B cell (primary cell): ENCODE measurements at regions not wholly inside any gene's neighbourhood (a gene's known extent, or its start where the extent isn't known, plus 50 kb on each side); places are given as distances from the start of the nearest gene placed in this dataset.

ENCODE experiments used
- ATAC-seq: fragments of 200-7000 bp; cut with Tn5 transposase; one replicate; pipeline ENCODE4 v1.10.0; 2021; ENCODE audit warnings: low read depth, mild to moderate bottlenecking, moderate number of reproducible peaks, moderate library complexity
- CTCF ChIA-PET: fragments of 350-600 bp; sonication (Branson Sonifier 250); formaldehyde crosslinking; loops from one replicate; lab custom pipeline; 2021; ENCODE audit warnings: antibody characterized with exemption, inconsistent platforms; lab: Charles Lee
- POLR2A ChIA-PET: fragments of 350-600 bp; sonication (Branson Sonifier 250); formaldehyde crosslinking; loops from one replicate; lab custom pipeline; 2021; ENCODE audit warnings: antibody characterized with exemption; lab: Charles Lee
- DNase-seq: peaks from one replicate; pipeline ENCODE4 v3.0.0; 2013
- H2AFZ ChIP-seq: 2 replicates; pipeline ENCODE4 v1.6.1; 2012; ENCODE audit warnings: mild to moderate bottlenecking, low read depth, low read length; ENCODE audit not compliant: insufficient read depth, poor library complexity, severe bottlenecking
- H3K27ac ChIP-seq, 2 donors: 1 replicate in 1 of 2; 2 replicates in 1 of 2; pipeline ENCODE4 v1.5.1; 2012 to 2013; ENCODE audit warnings: low read length in 2 of 2, mild to moderate bottlenecking in 2 of 2, moderate library complexity in 1 of 2
- H3K27me3 ChIP-seq, 4 experiments: fragments of 200-600 bp in 1 of 4; sonication (generic) in 1 of 4; replicated peaks in 1 of 4; 1 replicate in 2 of 4; 2 replicates in 2 of 4; pipeline versions ENCODE4 v1.6.1 to v1.7.0; 2013 to 2016; ENCODE audit warnings: low read length in 3 of 4, mild to moderate bottlenecking in 2 of 4, mixed read lengths in 1 of 4, moderate library complexity in 1 of 4; ENCODE audit not compliant: insufficient read depth in 4 of 4, control insufficient read depth in 3 of 4; ENCODE audit errors: control extremely low read depth in 1 of 4
- H3K36me3 ChIP-seq, 2 experiments: replicated peaks in 1 of 2; 1 replicate in 1 of 2; 2 replicates in 1 of 2; pipeline versions ENCODE4 v1.6.1 to v1.7.1; 2013; ENCODE audit warnings: low read length in 1 of 2; ENCODE audit not compliant: insufficient read depth in 2 of 2, control insufficient read depth in 1 of 2; ENCODE audit errors: control extremely low read depth in 1 of 2, extremely low read depth in 1 of 2
- H3K4me1 ChIP-seq, 2 donors: fragments of 200-600 bp in 1 of 2; sonication (generic) in 1 of 2; 1 replicate in 1 of 2; 2 replicates in 1 of 2; pipeline versions ENCODE4 v1.5.1 to v1.6.1; 2013 to 2017; ENCODE audit warnings: low read length in 2 of 2; ENCODE audit not compliant: control insufficient read depth in 2 of 2, insufficient read depth in 2 of 2
- H3K4me2 ChIP-seq: replicated peaks from 2 replicates; pipeline ENCODE3; 2012; ENCODE audit warnings: mild to moderate bottlenecking, low read depth, low read length; ENCODE audit not compliant: poor library complexity, severe bottlenecking
- H3K4me3 ChIP-seq, 5 experiments: fragments of 200-600 bp in 1 of 5; sonication (generic) in 1 of 5; 1 replicate in 3 of 5; 2 replicates in 2 of 5; pipeline versions ENCODE4 v1.5.1 to v1.7.0; 2011 to 2016; ENCODE audit warnings: low read length in 4 of 5, mild to moderate bottlenecking in 4 of 5, low read depth in 2 of 5, control low read depth in 1 of 5, moderate library complexity in 1 of 5; ENCODE audit not compliant: insufficient read depth in 1 of 5; ENCODE audit errors: control extremely low read depth in 1 of 5, extremely low read depth in 1 of 5
- H3K79me2 ChIP-seq: fragments of 200-600 bp; sonication (generic); one replicate; pipeline ENCODE4 v1.6.0; 2016; ENCODE audit warnings: low read length; ENCODE audit not compliant: control insufficient read depth, insufficient read depth
- H3K9ac ChIP-seq: fragments of 200-600 bp; sonication (generic); 2 replicates; pipeline ENCODE4 v1.6.1; 2017; ENCODE audit warnings: mild to moderate bottlenecking, low read length, moderate library complexity
- H3K9me3 ChIP-seq, 3 donors: one replicate each; pipeline versions ENCODE4 v1.6.1 to v1.7.1; 2013; ENCODE audit warnings: low read length in 2 of 3; ENCODE audit not compliant: control insufficient read depth in 2 of 3, insufficient read depth in 1 of 3; ENCODE audit errors: control extremely low read depth in 1 of 3
- H4K20me1 ChIP-seq: 2 replicates; pipeline ENCODE4 v1.6.0; 2012; ENCODE audit warnings: mild to moderate bottlenecking, low read length; ENCODE audit not compliant: insufficient read depth, control insufficient read depth, poor library complexity, severe bottlenecking
- H3K27ac Mint-ChIP-seq: one replicate; pipeline ENCODE4 v1.8.0; 2021; ENCODE audit warnings: mixed read lengths
- H3K27me3 Mint-ChIP-seq: one replicate; pipeline ENCODE4 v1.8.0; 2021; ENCODE audit warnings: mixed read lengths
- H3K4me1 Mint-ChIP-seq: one replicate; pipeline ENCODE4 v1.8.0; 2021; ENCODE audit warnings: mixed read lengths
- H3K4me3 Mint-ChIP-seq: one replicate; pipeline ENCODE4 v1.8.0; 2021; ENCODE audit warnings: mixed read lengths
- H3K9me3 Mint-ChIP-seq: one replicate; pipeline ENCODE4 v1.8.0; 2022; ENCODE audit warnings: mixed read lengths; ENCODE audit not compliant: insufficient read depth
- CTCF ChIP-seq: fragments of 200-600 bp; IDR thresholded peaks from one replicate; pipeline ENCODE4 v1.8.0; 2022; ENCODE audit warnings: antibody characterized with exemption, mild to moderate bottlenecking
- EZH2 ChIP-seq: IDR thresholded peaks from 2 replicates; pipeline ENCODE4 v1.6.1; 2012; ENCODE audit warnings: borderline replicate concordance, low read depth, mild to moderate bottlenecking, moderate library complexity, low read length; ENCODE audit not compliant: insufficient read depth, poor library complexity, severe bottlenecking
- WGBS: methylation state at CpG from one replicate; pipeline ENCODE4 v1.1.5; 2013; ENCODE audit warnings: missing lambda C conversion rate; ENCODE audit not compliant: insufficient coverage; 5-methylcytosine and 5-hydroxymethylcytosine counted together
- intact Hi-C: fragments of 100-400 bp; cut with micrococcal nuclease; formaldehyde crosslinking; loops from one replicate; pipeline ENCODE4 v1.10.0; 2022

DNA sequence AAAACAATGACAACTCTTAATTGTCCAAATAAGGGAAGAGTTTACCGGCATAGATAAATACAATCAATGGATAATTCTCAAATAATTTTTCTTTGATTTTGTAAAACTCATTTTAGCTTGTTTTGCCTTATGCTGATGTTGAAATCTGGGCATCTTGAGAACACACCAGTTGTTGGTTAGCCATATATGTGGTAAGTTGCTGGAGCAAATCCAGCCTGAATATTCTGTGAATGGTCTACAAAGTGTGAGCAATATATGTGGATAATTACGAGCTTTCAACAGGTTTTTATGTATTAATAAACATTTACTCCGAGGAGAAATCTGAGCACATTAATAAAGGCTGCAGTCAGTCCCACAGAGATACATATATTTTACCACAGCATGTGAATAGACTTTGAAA is 423.6 kb downstream of the BCKDHB start:
- H3K9me3 ChIP-seq: no peaks in the 10 kb centered on the region
- ATAC-seq: no peak
- WGBS: no CpG with 5 or more reads among the region's 3 CpGs
- no peak overlapping the region for H3K27ac ChIP-seq
- DNase-seq: no peak
- CTCF ChIA-PET: no interaction called here
- no peak overlapping the region for H3K27ac Mint-ChIP-seq
- no peaks in the 10 kb centered on the region for H3K4me1 ChIP-seq
- H3K9ac ChIP-seq: no peak overlapping the region
- no peaks in the 10 kb centered on the region for H3K79me2 ChIP-seq
- no peaks in the 10 kb centered on the region for H3K9me3 Mint-ChIP-seq
- no peak overlapping the region for H3K4me2 ChIP-seq
- no peaks in the 10 kb centered on the region for H3K27me3 ChIP-seq
- no peak overlapping the region for H3K4me3 Mint-ChIP-seq
- H2AFZ ChIP-seq: no peak overlapping the region
- H3K36me3 ChIP-seq: no peaks in the 10 kb centered on the region
- no peak for TF ChIP-seq EZH2
- TF ChIP-seq CTCF: no peak
- intact Hi-C loops: no loop called here
- H3K27me3 Mint-ChIP-seq: no peaks in the 10 kb centered on the region
- POLR2A ChIA-PET: no interaction called here
- H3K4me1 Mint-ChIP-seq: no peaks in the 10 kb centered on the region
- H3K4me3 ChIP-seq: no peak overlapping the region
- H4K20me1 ChIP-seq: no peaks in the 10 kb centered on the region

DNA sequence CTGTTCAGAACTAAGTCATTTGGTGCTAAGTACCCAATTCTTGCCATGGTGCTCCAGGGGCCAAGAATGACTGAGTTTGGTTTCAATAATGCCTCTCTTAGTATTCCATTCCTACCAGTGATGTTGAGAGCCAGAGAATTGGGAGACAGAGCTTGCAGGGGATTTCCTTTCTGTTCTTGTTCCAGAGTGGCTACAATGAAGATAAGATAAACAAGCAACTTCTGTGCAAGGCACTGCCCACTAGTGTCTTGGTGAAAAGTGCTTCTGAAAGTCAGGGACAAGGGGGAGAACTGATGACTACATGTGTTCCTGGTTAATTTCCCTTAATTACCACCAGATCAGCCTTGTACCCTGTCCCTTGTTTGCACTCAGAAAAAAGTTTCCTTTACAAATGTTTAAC is 421.6 kb downstream of the BCKDHB start:
- H3K27ac Mint-ChIP-seq: no peak overlapping the region
- Histone ChIP-seq H3K9ac (no peak overlapping the region), H4K20me1 (no peaks in the 10 kb centered on the region), H3K4me2 (no peak overlapping the region), H3K4me3 (no peak overlapping the region), H3K9me3 (no peaks in the 10 kb centered on the region), H2AFZ (no peak overlapping the region), H3K36me3 (no peaks in the 10 kb centered on the region), H3K27me3 (no peaks in the 10 kb centered on the region), H3K27ac (no peak overlapping the region), H3K79me2 (no peaks in the 10 kb centered on the region), H3K4me1 (no peaks in the 10 kb centered on the region)
- H3K4me1 Mint-ChIP-seq: no peaks in the 10 kb centered on the region
- TF ChIP-seq CTCF: no peak
- H3K4me3 Mint-ChIP-seq: no peak overlapping the region
- ChIA-PET CTCF (no interaction called here), POLR2A (no interaction called here)
- ATAC-seq (no peak), DNase-seq (no peak)
- H3K9me3 Mint-ChIP-seq: no peaks in the 10 kb centered on the region
- intact Hi-C loops: no loop called here
- H3K27me3 Mint-ChIP-seq: no peaks in the 10 kb centered on the region
